NT2/D1 (cell line): ENCODE measurements at regions not wholly inside any gene's neighbourhood (a gene's known extent, or its start where the extent isn't known, plus 50 kb on each side); places are given as distances from the start of the nearest gene placed in this dataset.

Experiments
- SUZ12 ChIP-seq: IDR thresholded peaks from 2 replicates; pipeline ENCODE4 v1.6.1; 2011; ENCODE audit not compliant: insufficient read length, insufficient read depth; ENCODE audit errors: extremely low read depth
- ZNF274 ChIP-seq: IDR thresholded peaks from 2 replicates; pipeline ENCODE4 v1.6.1; 2011; ENCODE audit warnings: mild to moderate bottlenecking, low read depth, low read length

GRCh38 chr2:120682654-120683053, 53.0 kb upstream of the GLI2 start:
- TF ChIP-seq SUZ12 (no peak), ZNF274 (no peak)
